ENCODE measurements at regions not wholly inside any gene's neighbourhood (a gene's known extent, or its start where the extent isn't known, plus 50 kb on each side); places are given as distances from the start of the nearest gene placed in this dataset.
A peak's percentile ranks its signal among the peaks of the same experiment; 100 is the strongest.

DNA sequence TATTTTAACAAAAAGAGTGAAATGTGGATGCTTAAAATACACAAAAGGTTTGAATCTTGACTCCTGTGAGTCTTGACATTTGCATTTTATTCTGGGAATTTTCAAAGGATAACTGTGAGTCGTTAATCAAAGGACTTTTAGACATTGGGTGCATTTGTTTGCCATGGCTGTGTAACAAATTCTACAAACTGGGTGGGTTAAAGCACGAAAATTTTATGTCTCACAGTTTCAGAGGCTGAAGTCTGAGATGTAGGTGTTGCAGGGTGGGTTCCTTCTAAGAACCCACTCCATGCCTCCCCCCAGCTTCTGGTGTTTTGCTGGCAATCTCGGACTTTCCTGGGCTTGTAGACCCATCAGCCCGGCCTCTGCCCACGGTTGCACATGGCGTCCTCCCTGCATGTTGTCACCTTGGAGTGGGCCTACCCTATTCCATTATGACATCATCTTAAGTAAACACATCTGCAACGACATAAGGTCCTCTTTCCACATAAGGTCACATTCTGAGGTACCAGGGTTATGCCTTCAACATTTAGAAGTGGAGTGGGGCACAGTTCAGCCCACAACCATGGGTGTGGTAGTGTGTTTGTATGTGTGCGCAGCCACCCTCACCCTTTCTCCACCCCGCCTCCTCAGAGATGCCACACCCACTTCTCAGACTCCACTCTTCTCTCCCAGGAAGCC is 113.1 kb downstream of the FOXA2 start (continued):
- TF ChIP-seq, protein P1, sequence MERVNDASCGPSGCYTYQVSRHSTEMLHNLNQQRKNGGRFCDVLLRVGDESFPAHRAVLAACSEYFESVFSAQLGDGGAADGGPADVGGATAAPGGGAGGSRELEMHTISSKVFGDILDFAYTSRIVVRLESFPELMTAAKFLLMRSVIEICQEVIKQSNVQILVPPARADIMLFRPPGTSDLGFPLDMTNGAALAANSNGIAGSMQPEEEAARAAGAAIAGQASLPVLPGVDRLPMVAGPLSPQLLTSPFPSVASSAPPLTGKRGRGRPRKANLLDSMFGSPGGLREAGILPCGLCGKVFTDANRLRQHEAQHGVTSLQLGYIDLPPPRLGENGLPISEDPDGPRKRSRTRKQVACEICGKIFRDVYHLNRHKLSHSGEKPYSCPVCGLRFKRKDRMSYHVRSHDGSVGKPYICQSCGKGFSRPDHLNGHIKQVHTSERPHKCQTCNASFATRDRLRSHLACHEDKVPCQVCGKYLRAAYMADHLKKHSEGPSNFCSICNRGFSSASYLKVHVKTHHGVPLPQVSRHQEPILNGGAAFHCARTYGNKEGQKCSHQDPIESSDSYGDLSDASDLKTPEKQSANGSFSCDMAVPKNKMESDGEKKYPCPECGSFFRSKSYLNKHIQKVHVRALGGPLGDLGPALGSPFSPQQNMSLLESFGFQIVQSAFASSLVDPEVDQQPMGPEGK (CRISPR knock-in tag; IDR thresholded peaks at IDR 0.05): 0 out of 2 replicates have a peak, but pooled peaks have one; percentile 9
- TF ChIP-seq RAD21 (CRISPR knock-in tag; IDR thresholded peaks at IDR 0.05) (no peak), HOXA3 (CRISPR knock-in tag; IDR thresholded peaks at IDR 0.05) (peak; percentile 86), FOSL2 (CRISPR knock-in tag; IDR thresholded peaks at IDR 0.05) (peak; percentile 84), MAFG (CRISPR knock-in tag; IDR thresholded peaks at IDR 0.05) (peak; percentile 33; the same call in 1 of the 2 replicates), BCL6 (CRISPR knock-in tag; IDR thresholded peaks at IDR 0.05) (no peak), JUND (CRISPR knock-in tag; IDR thresholded peaks at IDR 0.05) (peak; percentile 89)
- TF ChIP-seq, protein P2, sequence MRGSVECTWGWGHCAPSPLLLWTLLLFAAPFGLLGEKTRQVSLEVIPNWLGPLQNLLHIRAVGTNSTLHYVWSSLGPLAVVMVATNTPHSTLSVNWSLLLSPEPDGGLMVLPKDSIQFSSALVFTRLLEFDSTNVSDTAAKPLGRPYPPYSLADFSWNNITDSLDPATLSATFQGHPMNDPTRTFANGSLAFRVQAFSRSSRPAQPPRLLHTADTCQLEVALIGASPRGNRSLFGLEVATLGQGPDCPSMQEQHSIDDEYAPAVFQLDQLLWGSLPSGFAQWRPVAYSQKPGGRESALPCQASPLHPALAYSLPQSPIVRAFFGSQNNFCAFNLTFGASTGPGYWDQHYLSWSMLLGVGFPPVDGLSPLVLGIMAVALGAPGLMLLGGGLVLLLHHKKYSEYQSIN (CRISPR knock-in tag; IDR thresholded peaks at IDR 0.05; ENCODE audit: borderline replicate concordance): no peak
- TF ChIP-seq, protein P3, sequence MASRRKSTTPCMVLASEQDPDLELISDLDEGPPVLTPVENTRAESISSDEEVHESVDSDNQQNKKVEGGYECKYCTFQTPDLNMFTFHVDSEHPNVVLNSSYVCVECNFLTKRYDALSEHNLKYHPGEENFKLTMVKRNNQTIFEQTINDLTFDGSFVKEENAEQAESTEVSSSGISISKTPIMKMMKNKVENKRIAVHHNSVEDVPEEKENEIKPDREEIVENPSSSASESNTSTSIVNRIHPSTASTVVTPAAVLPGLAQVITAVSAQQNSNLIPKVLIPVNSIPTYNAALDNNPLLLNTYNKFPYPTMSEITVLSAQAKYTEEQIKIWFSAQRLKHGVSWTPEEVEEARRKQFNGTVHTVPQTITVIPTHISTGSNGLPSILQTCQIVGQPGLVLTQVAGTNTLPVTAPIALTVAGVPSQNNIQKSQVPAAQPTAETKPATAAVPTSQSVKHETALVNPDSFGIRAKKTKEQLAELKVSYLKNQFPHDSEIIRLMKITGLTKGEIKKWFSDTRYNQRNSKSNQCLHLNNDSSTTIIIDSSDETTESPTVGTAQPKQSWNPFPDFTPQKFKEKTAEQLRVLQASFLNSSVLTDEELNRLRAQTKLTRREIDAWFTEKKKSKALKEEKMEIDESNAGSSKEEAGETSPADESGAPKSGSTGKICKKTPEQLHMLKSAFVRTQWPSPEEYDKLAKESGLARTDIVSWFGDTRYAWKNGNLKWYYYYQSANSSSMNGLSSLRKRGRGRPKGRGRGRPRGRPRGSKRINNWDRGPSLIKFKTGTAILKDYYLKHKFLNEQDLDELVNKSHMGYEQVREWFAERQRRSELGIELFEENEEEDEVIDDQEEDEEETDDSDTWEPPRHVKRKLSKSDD (CRISPR knock-in tag; IDR thresholded peaks at IDR 0.05; ENCODE audit: low read depth): peak; percentile 64; the same call in 1 of the 2 replicates
- TF ChIP-seq, protein P4, sequence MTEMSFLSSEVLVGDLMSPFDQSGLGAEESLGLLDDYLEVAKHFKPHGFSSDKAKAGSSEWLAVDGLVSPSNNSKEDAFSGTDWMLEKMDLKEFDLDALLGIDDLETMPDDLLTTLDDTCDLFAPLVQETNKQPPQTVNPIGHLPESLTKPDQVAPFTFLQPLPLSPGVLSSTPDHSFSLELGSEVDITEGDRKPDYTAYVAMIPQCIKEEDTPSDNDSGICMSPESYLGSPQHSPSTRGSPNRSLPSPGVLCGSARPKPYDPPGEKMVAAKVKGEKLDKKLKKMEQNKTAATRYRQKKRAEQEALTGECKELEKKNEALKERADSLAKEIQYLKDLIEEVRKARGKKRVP (CRISPR knock-in tag; IDR thresholded peaks at IDR 0.05): peak in 1 of 2 experiments; percentile 67; a peak in 1 of 4 replicates
- TF ChIP-seq, protein P5, sequence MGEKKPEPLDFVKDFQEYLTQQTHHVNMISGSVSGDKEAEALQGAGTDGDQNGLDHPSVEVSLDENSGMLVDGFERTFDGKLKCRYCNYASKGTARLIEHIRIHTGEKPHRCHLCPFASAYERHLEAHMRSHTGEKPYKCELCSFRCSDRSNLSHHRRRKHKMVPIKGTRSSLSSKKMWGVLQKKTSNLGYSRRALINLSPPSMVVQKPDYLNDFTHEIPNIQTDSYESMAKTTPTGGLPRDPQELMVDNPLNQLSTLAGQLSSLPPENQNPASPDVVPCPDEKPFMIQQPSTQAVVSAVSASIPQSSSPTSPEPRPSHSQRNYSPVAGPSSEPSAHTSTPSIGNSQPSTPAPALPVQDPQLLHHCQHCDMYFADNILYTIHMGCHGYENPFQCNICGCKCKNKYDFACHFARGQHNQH (CRISPR knock-in tag; IDR thresholded peaks at IDR 0.05): no peak
- TF ChIP-seq, protein P6, sequence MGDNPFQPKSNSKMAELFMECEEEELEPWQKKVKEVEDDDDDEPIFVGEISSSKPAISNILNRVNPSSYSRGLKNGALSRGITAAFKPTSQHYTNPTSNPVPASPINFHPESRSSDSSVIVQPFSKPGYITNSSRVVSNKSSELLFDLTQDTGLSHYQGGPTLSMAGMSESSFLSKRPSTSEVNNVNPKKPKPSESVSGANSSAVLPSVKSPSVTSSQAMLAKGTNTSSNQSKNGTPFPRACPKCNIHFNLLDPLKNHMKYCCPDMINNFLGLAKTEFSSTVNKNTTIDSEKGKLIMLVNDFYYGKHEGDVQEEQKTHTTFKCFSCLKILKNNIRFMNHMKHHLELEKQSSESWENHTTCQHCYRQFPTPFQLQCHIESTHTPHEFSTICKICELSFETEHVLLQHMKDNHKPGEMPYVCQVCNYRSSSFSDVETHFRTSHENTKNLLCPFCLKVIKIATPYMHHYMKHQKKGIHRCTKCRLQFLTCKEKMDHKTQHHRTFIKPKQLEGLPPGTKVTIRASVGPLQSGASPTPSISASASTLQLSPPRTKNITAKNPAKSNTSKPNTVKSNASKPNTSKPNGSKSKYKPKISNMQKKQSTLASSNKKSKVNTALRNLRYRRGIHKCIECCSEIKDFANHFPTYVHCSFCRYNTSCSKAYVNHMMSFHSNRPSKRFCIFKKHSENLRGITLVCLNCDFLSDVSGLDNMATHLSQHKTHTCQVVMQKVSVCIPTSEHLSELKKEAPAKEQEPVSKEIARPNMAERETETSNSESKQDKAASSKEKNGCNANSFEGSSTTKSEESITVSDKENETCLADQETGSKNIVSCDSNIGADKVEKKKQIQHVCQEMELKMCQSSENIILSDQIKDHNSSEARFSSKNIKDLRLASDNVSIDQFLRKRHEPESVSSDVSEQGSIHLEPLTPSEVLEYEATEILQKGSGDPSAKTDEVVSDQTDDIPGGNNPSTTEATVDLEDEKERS (CRISPR knock-in tag; IDR thresholded peaks at IDR 0.05): no peak
- TF ChIP-seq, protein P7, sequence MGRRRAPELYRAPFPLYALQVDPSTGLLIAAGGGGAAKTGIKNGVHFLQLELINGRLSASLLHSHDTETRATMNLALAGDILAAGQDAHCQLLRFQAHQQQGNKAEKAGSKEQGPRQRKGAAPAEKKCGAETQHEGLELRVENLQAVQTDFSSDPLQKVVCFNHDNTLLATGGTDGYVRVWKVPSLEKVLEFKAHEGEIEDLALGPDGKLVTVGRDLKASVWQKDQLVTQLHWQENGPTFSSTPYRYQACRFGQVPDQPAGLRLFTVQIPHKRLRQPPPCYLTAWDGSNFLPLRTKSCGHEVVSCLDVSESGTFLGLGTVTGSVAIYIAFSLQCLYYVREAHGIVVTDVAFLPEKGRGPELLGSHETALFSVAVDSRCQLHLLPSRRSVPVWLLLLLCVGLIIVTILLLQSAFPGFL (CRISPR knock-in tag; IDR thresholded peaks at IDR 0.05): no peak
- TF ChIP-seq, protein P8, sequence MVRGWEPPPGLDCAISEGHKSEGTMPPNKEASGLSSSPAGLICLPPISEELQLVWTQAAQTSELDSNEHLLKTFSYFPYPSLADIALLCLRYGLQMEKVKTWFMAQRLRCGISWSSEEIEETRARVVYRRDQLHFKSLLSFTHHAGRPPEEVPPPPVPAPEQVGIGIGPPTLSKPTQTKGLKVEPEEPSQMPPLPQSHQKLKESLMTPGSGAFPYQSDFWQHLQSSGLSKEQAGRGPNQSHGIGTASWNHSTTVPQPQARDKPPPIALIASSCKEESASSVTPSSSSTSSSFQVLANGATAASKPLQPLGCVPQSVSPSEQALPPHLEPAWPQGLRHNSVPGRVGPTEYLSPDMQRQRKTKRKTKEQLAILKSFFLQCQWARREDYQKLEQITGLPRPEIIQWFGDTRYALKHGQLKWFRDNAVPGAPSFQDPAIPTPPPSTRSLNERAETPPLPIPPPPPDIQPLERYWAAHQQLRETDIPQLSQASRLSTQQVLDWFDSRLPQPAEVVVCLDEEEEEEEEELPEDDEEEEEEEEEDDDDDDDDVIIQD (CRISPR knock-in tag; IDR thresholded peaks at IDR 0.05; ENCODE audit: low read depth): no peak

All from HepG2 (cell line).